Astrocyte (in vitro differentiated cells and primary cell): ENCODE measurements at regions not wholly inside any gene's neighbourhood (a gene's known extent, or its start where the extent isn't known, plus 50 kb on each side); places are given as distances from the start of the nearest gene placed in this dataset.

Source experiments
- CTCF ChIP-seq: IDR thresholded peaks from 2 replicates; pipeline ENCODE4 v1.5.1; 2011; ENCODE audit warnings: low read depth, mild to moderate bottlenecking, inconsistent platforms, low read length, moderate library complexity; ENCODE audit not compliant: insufficient read depth
- EZH2 ChIP-seq: IDR thresholded peaks from 2 replicates; pipeline ENCODE4 v1.6.1; 2012; ENCODE audit warnings: mild to moderate bottlenecking, low read length, inconsistent platforms; ENCODE audit not compliant: insufficient read depth

DNA sequence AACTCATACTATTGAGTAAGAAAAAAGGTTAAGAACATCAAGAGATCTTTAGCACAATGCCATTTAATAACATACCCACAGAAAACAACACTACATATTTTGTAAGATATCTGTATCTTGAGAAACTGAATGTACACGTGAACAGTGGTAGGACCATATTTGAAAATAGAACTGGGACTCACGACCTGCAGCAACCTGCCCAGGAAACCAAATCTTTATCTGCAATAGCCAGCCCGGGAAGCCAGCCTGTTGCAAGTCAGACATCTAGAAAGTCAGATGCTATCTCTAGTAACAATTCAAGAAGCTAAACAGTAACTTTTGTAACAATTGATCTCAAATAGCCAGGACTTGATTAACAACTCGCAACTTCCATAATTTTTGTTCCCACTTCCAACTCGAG, 52.6 kb upstream of the SOD3 start:
- TF ChIP-seq CTCF (no peak), EZH2 (no peak)
